ENCODE measurements at regions not wholly inside any gene's neighbourhood (a gene's known extent, or its start where the extent isn't known, plus 50 kb on each side); places are given as distances from the start of the nearest gene placed in this dataset.

DNA sequence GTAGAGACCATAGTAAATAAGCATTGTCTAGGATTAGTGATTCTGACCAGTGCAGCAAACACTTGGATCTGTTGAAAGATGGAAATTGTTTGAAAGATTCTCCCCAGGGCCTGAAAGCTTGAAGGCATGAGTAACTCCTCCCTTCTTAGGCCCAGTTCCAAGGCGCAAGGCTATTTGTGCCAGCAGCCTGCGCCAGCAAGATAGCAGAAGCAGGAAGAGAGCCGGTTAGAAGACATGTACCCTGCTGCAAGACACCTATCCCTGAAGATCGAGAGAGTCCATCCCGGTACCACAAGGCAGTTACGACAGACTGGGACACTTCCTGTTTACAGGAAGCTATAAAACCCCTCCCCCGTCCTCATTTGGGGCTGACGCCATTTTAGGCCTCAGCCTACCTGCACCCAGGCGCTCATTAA is 72.4 kb upstream of the JADE1 start:
- TF ChIP-seq CTCF (conservative IDR thresholded peaks at IDR 0.05; ENCODE audit: low read length) = no peak
- no peak for TF ChIP-seq EZH2phosphoT487 (IDR thresholded peaks at IDR 0.05; ENCODE audit: borderline replicate concordance)
- no peaks in the 10 kb centered on the region for H3K9me3 ChIP-seq (ENCODE audit: insufficient read depth, low read depth, low read length)
- H3K36me3 ChIP-seq (ENCODE audit: insufficient read depth, low read length) = no peaks in the 10 kb centered on the region
- H3K9ac ChIP-seq (ENCODE audit: low read depth, low read length, poor library complexity, severe bottlenecking) = no peak overlapping the region
- H3K4me2 ChIP-seq (ENCODE audit: low read depth, low read length, poor library complexity, severe bottlenecking) = no peak overlapping the region
- no peak overlapping the region for H3K4me3 ChIP-seq (ENCODE audit: low read length, poor library complexity, severe bottlenecking)
- no peaks in the 10 kb centered on the region for H3K27me3 ChIP-seq (ENCODE audit: insufficient read depth, low read length, poor library complexity, severe bottlenecking)
- H3K79me2 ChIP-seq (ENCODE audit: insufficient read depth, low read length) = no peaks in the 10 kb centered on the region
- no peaks in the 10 kb centered on the region for H4K20me1 ChIP-seq (ENCODE audit: insufficient read depth, low read length, poor library complexity, severe bottlenecking)
- H2AFZ ChIP-seq (ENCODE audit: low read length) = peak overlapping the region; percentile 15; the same call in 1 of the 2 replicates
- H3K9me2 ChIP-seq (replicated peaks; ENCODE audit: low read depth, low read length) = no peaks in the 10 kb centered on the region
- no peaks in the 10 kb centered on the region for H3K4me1 ChIP-seq (ENCODE audit: insufficient read depth, low read length, poor library complexity, severe bottlenecking)
- no peaks in the 10 kb centered on the region for H3F3A ChIP-seq (ENCODE audit: low read depth)

- no peaks in the 10 kb centered on the region for H3K79me2 ChIP-seq (ENCODE audit: insufficient read depth, low read length)
- H2AFZ ChIP-seq (ENCODE audit: low read length) = no peak overlapping the region
- H4K20me1 ChIP-seq (ENCODE audit: insufficient read depth, low read length, poor library complexity, severe bottlenecking) = no peaks in the 10 kb centered on the region
- TF ChIP-seq EZH2phosphoT487 (IDR thresholded peaks at IDR 0.05; ENCODE audit: borderline replicate concordance) (no peak), CTCF (conservative IDR thresholded peaks at IDR 0.05; ENCODE audit: low read length) (no peak)
- no peak overlapping the region for H3K4me2 ChIP-seq (ENCODE audit: low read depth, low read length, poor library complexity, severe bottlenecking)
- no peaks in the 10 kb centered on the region for H3K9me2 ChIP-seq (replicated peaks; ENCODE audit: low read depth, low read length)
- no peak overlapping the region for H3K9ac ChIP-seq (ENCODE audit: low read depth, low read length, poor library complexity, severe bottlenecking)
- no peak overlapping the region for H3K4me3 ChIP-seq (ENCODE audit: low read length, poor library complexity, severe bottlenecking)
- no peaks in the 10 kb centered on the region for H3K27me3 ChIP-seq (ENCODE audit: insufficient read depth, low read length, poor library complexity, severe bottlenecking)
- H3K9me3 ChIP-seq (ENCODE audit: insufficient read depth, low read depth, low read length) = no peaks in the 10 kb centered on the region
- no peaks in the 10 kb centered on the region for H3K4me1 ChIP-seq (ENCODE audit: insufficient read depth, low read length, poor library complexity, severe bottlenecking)
- H3K36me3 ChIP-seq (ENCODE audit: insufficient read depth, low read length) = no peaks in the 10 kb centered on the region
- H3F3A ChIP-seq (ENCODE audit: low read depth) = no peaks in the 10 kb centered on the region
These were observed 73.8 kb upstream of the JADE1 start for GRCh38 chr4:128735714-128736113.

DNA sequence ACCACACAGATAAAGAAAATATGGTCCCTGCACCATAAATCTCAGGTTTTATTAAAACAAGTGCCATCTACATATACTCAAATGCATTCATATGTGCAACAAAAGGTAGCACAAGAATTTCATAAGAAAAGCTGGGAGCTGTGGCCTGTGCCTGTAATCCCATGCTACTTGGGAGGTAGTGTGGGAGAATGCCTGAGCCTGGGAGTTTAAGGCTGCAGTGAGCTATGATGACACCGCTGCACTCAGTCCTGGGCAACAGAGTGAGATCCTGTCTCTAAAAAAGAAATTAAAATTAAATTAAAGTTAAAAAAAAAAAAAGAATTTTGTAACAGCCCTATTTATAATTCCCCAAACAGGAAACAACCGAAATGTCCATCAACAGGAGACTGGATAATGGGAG is 81.3 kb upstream of the JADE1 start:
- H3K9ac ChIP-seq (ENCODE audit: low read depth, low read length, poor library complexity, severe bottlenecking) = no peak overlapping the region
- no peaks in the 10 kb centered on the region for H3K4me1 ChIP-seq (ENCODE audit: insufficient read depth, low read length, poor library complexity, severe bottlenecking)
- TF ChIP-seq EZH2phosphoT487 (IDR thresholded peaks at IDR 0.05; ENCODE audit: borderline replicate concordance) = no peak
- TF ChIP-seq CTCF (conservative IDR thresholded peaks at IDR 0.05; ENCODE audit: low read length) = no peak
- no peaks in the 10 kb centered on the region for H3K9me2 ChIP-seq (replicated peaks; ENCODE audit: low read depth, low read length)
- H3K27me3 ChIP-seq (ENCODE audit: insufficient read depth, low read length, poor library complexity, severe bottlenecking) = no peaks in the 10 kb centered on the region
- H3K9me3 ChIP-seq (ENCODE audit: insufficient read depth, low read depth, low read length) = no peaks in the 10 kb centered on the region
- no peak overlapping the region for H3K4me3 ChIP-seq (ENCODE audit: low read length, poor library complexity, severe bottlenecking)
- no peak overlapping the region for H2AFZ ChIP-seq (ENCODE audit: low read length)
- H3K36me3 ChIP-seq (ENCODE audit: insufficient read depth, low read length) = no peaks in the 10 kb centered on the region
- H3K79me2 ChIP-seq (ENCODE audit: insufficient read depth, low read length) = no peaks in the 10 kb centered on the region
- no peak overlapping the region for H3K4me2 ChIP-seq (ENCODE audit: low read depth, low read length, poor library complexity, severe bottlenecking)
- no peaks in the 10 kb centered on the region for H3F3A ChIP-seq (ENCODE audit: low read depth)
- no peaks in the 10 kb centered on the region for H4K20me1 ChIP-seq (ENCODE audit: insufficient read depth, low read length, poor library complexity, severe bottlenecking)
